IMR-90 (cell line): ENCODE measurements at regions not wholly inside any gene's neighbourhood (a gene's known extent, or its start where the extent isn't known, plus 50 kb on each side); places are given as distances from the start of the nearest gene placed in this dataset.

Source experiments
- ATAC-seq: fragments of 200-7000 bp; cut with Tn5 transposase; 2 replicates; pipeline ENCODE4 v1.9.1; 2020; ENCODE audit warnings: low read depth, mild to moderate bottlenecking, moderate library complexity
- BruUV-seq: library from RNA; stranded (reverse); fragments of 400-500 nt; replicated peaks from 2 replicates; lab custom pipeline; 2021; lab: Mats Ljungman, UMichigan
- CTCF ChIA-PET: fragments of 300-600 bp; formaldehyde crosslinking; extraction: SDS; loops from one replicate; lab custom pipeline; 2021; ENCODE audit warnings: antibody characterized with exemption; lab: Yijun Ruan, JAX
- POLR2A ChIA-PET: fragments of 300-600 bp; sonication (Branson Sonifier 250); formaldehyde crosslinking; loops from one replicate; lab custom pipeline; 2022; ENCODE audit warnings: antibody characterized with exemption; ENCODE audit not compliant: unreplicated experiment; lab: Charles Lee
- DNase-seq: peaks from one replicate; pipeline ENCODE4 v3.0.0; 2013
- H2AFZ ChIP-seq: replicated peaks from 2 replicates; pipeline ENCODE3; 2013; ENCODE audit warnings: low read length, mild to moderate bottlenecking; ENCODE audit not compliant: poor library complexity
- H2AK5ac ChIP-seq: 2 replicates; pipeline ENCODE4 v1.6.1; 2013; ENCODE audit warnings: low read depth, low read length, inconsistent platforms
- H2AK9ac ChIP-seq: replicated peaks from 2 replicates; pipeline ENCODE3; 2013; ENCODE audit warnings: mild to moderate bottlenecking, low read depth, low read length, moderate library complexity; ENCODE audit not compliant: poor library complexity
- H2BK120ac ChIP-seq: 2 replicates; pipeline ENCODE4 v1.6.1; 2013; ENCODE audit warnings: low read depth, low read length, inconsistent platforms
- H2BK15ac ChIP-seq: 3 replicates; pipeline ENCODE4 v1.6.1; 2013; ENCODE audit warnings: low read depth, low read length, inconsistent platforms
- H2BK20ac ChIP-seq: 2 replicates; pipeline ENCODE4 v1.6.1; 2013; ENCODE audit warnings: low read depth, mild to moderate bottlenecking, inconsistent platforms, low read length, moderate library complexity
- H2BK5ac ChIP-seq: 2 replicates; pipeline ENCODE4 v1.6.1; 2013; ENCODE audit warnings: mild to moderate bottlenecking, low read depth, low read length, inconsistent platforms; ENCODE audit not compliant: poor library complexity, severe bottlenecking
- H3K14ac ChIP-seq: replicated peaks from 2 replicates; pipeline ENCODE4 v1.6.1; 2013; ENCODE audit warnings: low read depth, low read length, inconsistent platforms
- H3K18ac ChIP-seq: 2 replicates; pipeline ENCODE4 v1.6.1; 2013; ENCODE audit warnings: low read depth, low read length, control low read depth
- H3K23ac ChIP-seq: 2 replicates; pipeline ENCODE4 v1.6.1; 2013; ENCODE audit warnings: low read depth, low read length, inconsistent platforms
- H3K27ac ChIP-seq: 2 replicates; pipeline ENCODE4 v1.5.1; 2013; ENCODE audit warnings: mild to moderate bottlenecking, control low read depth, low read length; ENCODE audit not compliant: insufficient read depth
- H3K27me3 ChIP-seq: 2 replicates; pipeline ENCODE4 v1.6.1; 2013; ENCODE audit warnings: low read length; ENCODE audit not compliant: control insufficient read depth, insufficient read depth
- H3K36me3 ChIP-seq: 2 replicates; pipeline ENCODE4 v1.6.1; 2013; ENCODE audit warnings: low read length, mixed read lengths; ENCODE audit not compliant: control insufficient read depth, insufficient read depth
- H3K4ac ChIP-seq: 2 replicates; pipeline ENCODE4 v1.6.1; 2013; ENCODE audit warnings: low read depth, low read length, inconsistent platforms
- H3K4me1 ChIP-seq: 2 replicates; pipeline ENCODE4 v1.6.1; 2013; ENCODE audit warnings: low read length, mixed read lengths; ENCODE audit not compliant: control insufficient read depth, insufficient read depth
- H3K4me2 ChIP-seq: 2 replicates; pipeline ENCODE4 v1.6.1; 2013; ENCODE audit warnings: low read depth, mild to moderate bottlenecking, control low read depth, low read length, moderate library complexity
- H3K4me3 ChIP-seq: 2 replicates; pipeline ENCODE4 v1.5.1; 2013; ENCODE audit warnings: low read depth, mild to moderate bottlenecking, control low read depth, low read length, moderate library complexity; ENCODE audit not compliant: insufficient read depth
- H3K56ac ChIP-seq: 2 replicates; pipeline ENCODE4 v1.6.1; 2013; ENCODE audit warnings: low read length, inconsistent platforms; ENCODE audit not compliant: insufficient read depth; ENCODE audit errors: extremely low read depth
- H3K79me1 ChIP-seq, 2 experiments: 2 replicates each; pipeline ENCODE4 v1.6.1; 2013; ENCODE audit warnings: low read length in 2 of 2, inconsistent platforms in 1 of 2, low read depth in 1 of 2
- H3K9ac ChIP-seq: 2 replicates; pipeline ENCODE4 v1.6.1; 2013; ENCODE audit warnings: low read depth, low read length, control low read depth
- H3K9me1 ChIP-seq: 2 replicates; pipeline ENCODE4 v1.6.1; 2013; ENCODE audit warnings: low read length, inconsistent platforms; ENCODE audit not compliant: insufficient read depth
- H3K9me3 ChIP-seq: 2 replicates; pipeline ENCODE4 v1.6.1; 2013; ENCODE audit warnings: low read length; ENCODE audit not compliant: control insufficient read depth, insufficient read depth
- H4K20me1 ChIP-seq: 2 replicates; pipeline ENCODE4 v1.6.1; 2013; ENCODE audit warnings: low read length, inconsistent platforms; ENCODE audit not compliant: insufficient read depth
- H4K5ac ChIP-seq: 2 replicates; pipeline ENCODE4 v1.6.1; 2013; ENCODE audit warnings: mild to moderate bottlenecking, low read depth, low read length, control low read depth
- H4K8ac ChIP-seq, 2 experiments: 2 replicates each; pipeline ENCODE4 v1.6.1; 2013; ENCODE audit warnings: low read depth in 2 of 2, low read length in 2 of 2, control low read depth in 1 of 2, inconsistent platforms in 1 of 2
- H4K91ac ChIP-seq: 2 replicates; pipeline ENCODE4 v1.6.1; 2013; ENCODE audit warnings: low read depth, low read length, inconsistent platforms; ENCODE audit not compliant: insufficient read depth
- BHLHE40 ChIP-seq: fragments of 150-350 bp; IDR thresholded peaks from 2 replicates; pipeline ENCODE4 v1.6.1; 2016; ENCODE audit warnings: mild to moderate bottlenecking, low read depth, low read length
- CEBPB ChIP-seq: IDR thresholded peaks from 2 replicates; pipeline ENCODE4 v1.6.1; 2012; ENCODE audit warnings: low read depth, low read length, improper control_type of control experiment
- CHD1 ChIP-seq: IDR thresholded peaks from 2 replicates; pipeline ENCODE4 v1.6.1; 2012; ENCODE audit warnings: low read depth, low read length, improper control_type of control experiment
- FOS ChIP-seq: fragments of 150-350 bp; IDR thresholded peaks from 2 replicates; pipeline ENCODE4 v1.6.1; 2016; ENCODE audit warnings: low read depth, low read length
- MAZ ChIP-seq: IDR thresholded peaks from 2 replicates; pipeline ENCODE4 v1.6.1; 2012; ENCODE audit warnings: low read depth, mild to moderate bottlenecking, low read length, improper control_type of control experiment, moderate library complexity, borderline replicate concordance
- MXI1 ChIP-seq: IDR thresholded peaks from 2 replicates; pipeline ENCODE4 v1.6.1; 2012; ENCODE audit warnings: low read depth, mild to moderate bottlenecking, low read length, moderate library complexity, borderline replicate concordance
- NFE2L2 ChIP-seq: fragments of 150-350 bp; IDR thresholded peaks from 2 replicates; pipeline ENCODE4 v1.6.1; 2016; ENCODE audit warnings: low read depth, mild to moderate bottlenecking, low read length
- POLR2A ChIP-seq: IDR thresholded peaks from 2 replicates; pipeline ENCODE4 v1.6.1; 2012; ENCODE audit warnings: mild to moderate bottlenecking, low read depth, low read length
- RAD21 ChIP-seq: IDR thresholded peaks from 2 replicates; pipeline ENCODE4 v1.6.1; 2012; ENCODE audit warnings: low read length, improper control_type of control experiment
- RCOR1 ChIP-seq: IDR thresholded peaks from 2 replicates; pipeline ENCODE4 v1.6.1; 2012; ENCODE audit warnings: mild to moderate bottlenecking, low read length, improper control_type of control experiment; ENCODE audit not compliant: insufficient replicate concordance
- RFX5 ChIP-seq: IDR thresholded peaks from 2 replicates; pipeline ENCODE4 v1.8.0; 2012; ENCODE audit warnings: low read depth, mild to moderate bottlenecking, low read length, moderate library complexity
- SMC3 ChIP-seq: fragments of 150-350 bp; IDR thresholded peaks from 2 replicates; pipeline ENCODE4 v1.6.1; 2016; ENCODE audit warnings: low read depth, mild to moderate bottlenecking, antibody characterized with exemption, low read length, moderate library complexity
- WGBS, 2 experiments: methylation state at CpG; one replicate each; pipeline versions ENCODE4 v1.1.5 to v1.1.7; 2013; ENCODE audit warnings: missing lambda C conversion rate in 2 of 2; ENCODE audit not compliant: insufficient read length in 1 of 2; ENCODE audit errors: extremely low coverage in 2 of 2; 5-methylcytosine and 5-hydroxymethylcytosine counted together
- dilution Hi-C: fragments of 300-500 bp; cut with HindIII; formaldehyde crosslinking; loops from one replicate; pipeline ENCODE4 v1.14.3; 2018; ENCODE audit warnings: low sequenced_read_pairs; ENCODE audit not compliant: unreplicated experiment
- in situ Hi-C: fragments of 300-500 bp; cut with MboI; formaldehyde crosslinking; loops from 3 replicates; pipeline ENCODE4 v1.14.3; 2019; ENCODE audit warnings: low sequenced_read_pairs, inconsistent platforms, mixed read lengths
- intact Hi-C: fragments of 100-400 bp; cut with micrococcal nuclease; formaldehyde crosslinking; loops from 2 replicates; pipeline ENCODE4 v1.10.0; 2022
- TF ChIP-seq, protein P1 (sequence below): conservative IDR thresholded peaks from 2 replicates; pipeline ENCODE4 v1.5.1; 2012; ENCODE audit warnings: mild to moderate bottlenecking, low read depth, low read length, improper control_type of control experiment
- TF ChIP-seq, protein P2 (sequence below): fragments of 150-350 bp; IDR thresholded peaks from 2 replicates; pipeline ENCODE4 v1.6.1; 2016; ENCODE audit warnings: low read depth, mild to moderate bottlenecking, low read length, moderate library complexity, borderline replicate concordance
- TF ChIP-seq, protein P3 (sequence below): fragments of 150-350 bp; IDR thresholded peaks from 2 replicates; pipeline ENCODE4 v1.6.1; 2017; ENCODE audit warnings: mild to moderate bottlenecking, antibody characterized with exemption, low read length, low read depth

DNA sequence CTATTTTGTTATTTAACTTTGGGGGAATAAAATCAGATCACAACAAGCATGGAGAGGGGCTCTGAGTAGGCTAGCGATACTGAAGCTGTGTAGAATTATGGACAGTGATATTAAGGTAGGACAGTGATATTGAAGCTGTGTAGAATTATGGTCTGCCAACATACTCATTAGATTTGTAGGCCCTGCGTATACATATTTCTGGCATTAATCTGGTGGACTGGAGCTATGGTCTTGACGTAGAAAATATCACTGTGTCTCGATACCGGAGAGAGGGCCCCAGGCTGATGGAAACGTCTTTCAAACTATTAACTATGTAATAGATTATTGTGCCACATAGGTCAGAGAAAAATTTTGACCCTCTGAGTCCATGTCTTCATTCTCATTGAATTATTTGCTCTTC is 511.4 kb downstream of the ADCYAP1 start:
- H2BK20ac ChIP-seq, result no peak overlapping the region
- H3K4me3 ChIP-seq, result no peak overlapping the region
- no peak for TF ChIP-seq RFX5
- TF ChIP-seq RCOR1, result no peak
- TF ChIP-seq CHD1, result no peak
- TF ChIP-seq RAD21, result no peak
- TF ChIP-seq MXI1, result no peak
- no peak for TF ChIP-seq MAZ
- no peak for TF ChIP-seq SMC3
- TF ChIP-seq, protein P1, sequence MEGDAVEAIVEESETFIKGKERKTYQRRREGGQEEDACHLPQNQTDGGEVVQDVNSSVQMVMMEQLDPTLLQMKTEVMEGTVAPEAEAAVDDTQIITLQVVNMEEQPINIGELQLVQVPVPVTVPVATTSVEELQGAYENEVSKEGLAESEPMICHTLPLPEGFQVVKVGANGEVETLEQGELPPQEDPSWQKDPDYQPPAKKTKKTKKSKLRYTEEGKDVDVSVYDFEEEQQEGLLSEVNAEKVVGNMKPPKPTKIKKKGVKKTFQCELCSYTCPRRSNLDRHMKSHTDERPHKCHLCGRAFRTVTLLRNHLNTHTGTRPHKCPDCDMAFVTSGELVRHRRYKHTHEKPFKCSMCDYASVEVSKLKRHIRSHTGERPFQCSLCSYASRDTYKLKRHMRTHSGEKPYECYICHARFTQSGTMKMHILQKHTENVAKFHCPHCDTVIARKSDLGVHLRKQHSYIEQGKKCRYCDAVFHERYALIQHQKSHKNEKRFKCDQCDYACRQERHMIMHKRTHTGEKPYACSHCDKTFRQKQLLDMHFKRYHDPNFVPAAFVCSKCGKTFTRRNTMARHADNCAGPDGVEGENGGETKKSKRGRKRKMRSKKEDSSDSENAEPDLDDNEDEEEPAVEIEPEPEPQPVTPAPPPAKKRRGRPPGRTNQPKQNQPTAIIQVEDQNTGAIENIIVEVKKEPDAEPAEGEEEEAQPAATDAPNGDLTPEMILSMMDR, result no peak
- TF ChIP-seq, protein P2, sequence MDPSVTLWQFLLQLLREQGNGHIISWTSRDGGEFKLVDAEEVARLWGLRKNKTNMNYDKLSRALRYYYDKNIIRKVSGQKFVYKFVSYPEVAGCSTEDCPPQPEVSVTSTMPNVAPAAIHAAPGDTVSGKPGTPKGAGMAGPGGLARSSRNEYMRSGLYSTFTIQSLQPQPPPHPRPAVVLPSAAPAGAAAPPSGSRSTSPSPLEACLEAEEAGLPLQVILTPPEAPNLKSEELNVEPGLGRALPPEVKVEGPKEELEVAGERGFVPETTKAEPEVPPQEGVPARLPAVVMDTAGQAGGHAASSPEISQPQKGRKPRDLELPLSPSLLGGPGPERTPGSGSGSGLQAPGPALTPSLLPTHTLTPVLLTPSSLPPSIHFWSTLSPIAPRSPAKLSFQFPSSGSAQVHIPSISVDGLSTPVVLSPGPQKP, result no peak
- no peak for TF ChIP-seq FOS
- no peak for TF ChIP-seq BHLHE40
- no peak for TF ChIP-seq POLR2A
- TF ChIP-seq, protein P3, sequence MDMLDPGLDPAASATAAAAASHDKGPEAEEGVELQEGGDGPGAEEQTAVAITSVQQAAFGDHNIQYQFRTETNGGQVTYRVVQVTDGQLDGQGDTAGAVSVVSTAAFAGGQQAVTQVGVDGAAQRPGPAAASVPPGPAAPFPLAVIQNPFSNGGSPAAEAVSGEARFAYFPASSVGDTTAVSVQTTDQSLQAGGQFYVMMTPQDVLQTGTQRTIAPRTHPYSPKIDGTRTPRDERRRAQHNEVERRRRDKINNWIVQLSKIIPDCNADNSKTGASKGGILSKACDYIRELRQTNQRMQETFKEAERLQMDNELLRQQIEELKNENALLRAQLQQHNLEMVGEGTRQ, result no peak
- TF ChIP-seq NFE2L2, result no peak
- no peak for TF ChIP-seq CEBPB
- H4K91ac ChIP-seq, result no peak overlapping the region
- H2BK120ac ChIP-seq, result no peak overlapping the region
- no peak overlapping the region for H3K9ac ChIP-seq
- ATAC-seq (no peak), DNase-seq (no peak)
- dilution Hi-C loops (no loop called here), intact Hi-C loops (no loop called here), in situ Hi-C loops (no loop called here)
- no peaks in the 10 kb centered on the region for H3K79me1 ChIP-seq
- no peaks in the 10 kb centered on the region for H3K4me1 ChIP-seq
- ChIA-PET CTCF (interaction anchor here (0.6 kb wide), 1 partner anchor 480 kb away, joined by 7 read pairs; no protein-coding TSS in a partner anchor), POLR2A (no interaction called here)
- peaks cover 7% of the 10 kb centered on the region for H3K9me3 ChIP-seq
- no peak overlapping the region for H2AK9ac ChIP-seq
- no peaks in the 10 kb centered on the region for H3K27me3 ChIP-seq
- H2AFZ ChIP-seq, result no peak overlapping the region
- H3K9me1 ChIP-seq, result no peaks in the 10 kb centered on the region
- H3K36me3 ChIP-seq, result no peaks in the 10 kb centered on the region
- no peak overlapping the region for H3K27ac ChIP-seq
- no peak overlapping the region for H4K8ac ChIP-seq
- no peak overlapping the region for H2BK15ac ChIP-seq
- no peak overlapping the region for H2BK5ac ChIP-seq
- H3K4me2 ChIP-seq, result no peak overlapping the region
- no peak overlapping the region for H3K56ac ChIP-seq
- no CpG with 5 or more reads among the region's 6 CpGs for WGBS, 2 experiments
- no peak overlapping the region for H3K23ac ChIP-seq
- no peak overlapping the region for H3K4ac ChIP-seq
- H4K5ac ChIP-seq, result no peak overlapping the region
- no peak overlapping the region for H3K18ac ChIP-seq
- no TSS peak for BruUV-seq
- H2AK5ac ChIP-seq, result no peak overlapping the region
- no peak overlapping the region for H3K14ac ChIP-seq
- no peaks in the 10 kb centered on the region for H4K20me1 ChIP-seq
